ENCODE measurements at regions not wholly inside any gene's neighbourhood (a gene's known extent, or its start where the extent isn't known, plus 50 kb on each side); places are given as distances from the start of the nearest gene placed in this dataset.

- H3K4me1 ChIP-seq (ENCODE audit: control insufficient read depth, insufficient read depth, low read length) = no peaks in the 10 kb centered on the region
- intact Hi-C loops (cut with DNase I) = no loop called here
- no peak overlapping the region for H3K27ac ChIP-seq (ENCODE audit: low read length)
- H3K4me3 ChIP-seq (ENCODE audit: low read length) = no peak overlapping the region
- DNase-seq (peak; percentile 7 to 48 (median 38)), ATAC-seq (no peak)
- no peaks in the 10 kb centered on the region for H3K27me3 ChIP-seq (ENCODE audit: control insufficient read depth, insufficient read depth)
- WGBS = 84% methylated on average over 45 of the region's 45 CpGs
- no peaks in the 10 kb centered on the region for H3K9me3 ChIP-seq (ENCODE audit: control insufficient read depth, low read length)
Measured at GRCh38 chr4:1539859-1540600, 133.8 kb upstream of the NKX1-1 start.

GRCh38 chr4:1538941-1539772 is 132.9 kb upstream of the NKX1-1 start:
- H3K4me1 ChIP-seq (ENCODE audit: control insufficient read depth, insufficient read depth, low read length) = no peaks in the 10 kb centered on the region
- DNase-seq = peak; percentile 8 to 43 (median 38)
- 86% methylated on average over 23 of the region's 23 CpGs for WGBS

GRCh38 chr4:1538096-1538410 is 131.8 kb upstream of the NKX1-1 start:
- H3K9me3 ChIP-seq (ENCODE audit: control insufficient read depth, low read length) = no peaks in the 10 kb centered on the region
- H3K27ac ChIP-seq (ENCODE audit: low read length) = no peak overlapping the region
- intact Hi-C loops (cut with DNase I) = no loop called here
- DNase-seq (peak in 2 of 3 donors; percentile 8 to 38), ATAC-seq (no peak)
- H3K4me1 ChIP-seq (ENCODE audit: control insufficient read depth, insufficient read depth, low read length) = no peaks in the 10 kb centered on the region
- 59% methylated on average over 9 of the region's 9 CpGs for WGBS
- H3K4me3 ChIP-seq (ENCODE audit: low read length) = no peak overlapping the region
- no peaks in the 10 kb centered on the region for H3K27me3 ChIP-seq (ENCODE audit: control insufficient read depth, insufficient read depth)

More at GRCh38 chr4:1538941-1539772, 132.9 kb upstream of the NKX1-1 start:
- no peak for ATAC-seq
- no peak overlapping the region for H3K4me3 ChIP-seq (ENCODE audit: low read length)
- H3K9me3 ChIP-seq (ENCODE audit: control insufficient read depth, low read length) = no peaks in the 10 kb centered on the region
- no peaks in the 10 kb centered on the region for H3K27me3 ChIP-seq (ENCODE audit: control insufficient read depth, insufficient read depth)
- H3K27ac ChIP-seq (ENCODE audit: low read length) = no peak overlapping the region
- intact Hi-C loops (cut with DNase I) = no loop called here

- Histone ChIP-seq H3K9me3 (ENCODE audit: control insufficient read depth, low read length) (no peaks in the 10 kb centered on the region), H3K27me3 (ENCODE audit: control insufficient read depth, insufficient read depth) (no peaks in the 10 kb centered on the region), H3K4me1 (ENCODE audit: control insufficient read depth, insufficient read depth, low read length) (no peaks in the 10 kb centered on the region), H3K4me3 (ENCODE audit: low read length) (no peak overlapping the region), H3K27ac (ENCODE audit: low read length) (no peak overlapping the region)
- intact Hi-C loops (cut with DNase I) = no loop called here
- DNase-seq = no peak
- peak in 1 of 2 donors; percentile 6 for ATAC-seq
- 90% methylated on average over 11 of the region's 11 CpGs for WGBS
Measured at GRCh38 chr4:1537410-1538095, 131.3 kb upstream of the NKX1-1 start.

- DNase-seq = peak in 2 of 3 donors; percentile 4 to 18
- H3K27me3 ChIP-seq (ENCODE audit: control insufficient read depth, insufficient read depth) = no peaks in the 10 kb centered on the region
- no peak overlapping the region for H3K4me3 ChIP-seq (ENCODE audit: low read length)
- 90% methylated on average over 42 of the region's 42 CpGs for WGBS
- intact Hi-C loops (cut with DNase I) = no loop called here
- no peak for ATAC-seq
- no peaks in the 10 kb centered on the region for H3K4me1 ChIP-seq (ENCODE audit: control insufficient read depth, insufficient read depth, low read length)
- H3K9me3 ChIP-seq (ENCODE audit: control insufficient read depth, low read length) = no peaks in the 10 kb centered on the region
- no peak overlapping the region for H3K27ac ChIP-seq (ENCODE audit: low read length)
Measured at GRCh38 chr4:1536579-1537409, 130.6 kb upstream of the NKX1-1 start.

GRCh38 chr4:1535926-1536578 is 129.8 kb upstream of the NKX1-1 start:
- 87% methylated on average over 31 of the region's 31 CpGs for WGBS
- no peaks in the 10 kb centered on the region for H3K27me3 ChIP-seq (ENCODE audit: control insufficient read depth, insufficient read depth)

GRCh38 chr4:1534876-1535526 is 128.8 kb upstream of the NKX1-1 start:
- intact Hi-C loops (cut with DNase I) = no loop called here
- H3K27me3 ChIP-seq (ENCODE audit: control insufficient read depth, insufficient read depth) = no peaks in the 10 kb centered on the region
- no peak overlapping the region for H3K27ac ChIP-seq (ENCODE audit: low read length)
- 93% methylated on average over 30 of the region's 30 CpGs for WGBS
- no peak for ATAC-seq
- no peak for DNase-seq
- H3K9me3 ChIP-seq (ENCODE audit: control insufficient read depth, low read length) = no peaks in the 10 kb centered on the region
- no peak overlapping the region for H3K4me3 ChIP-seq (ENCODE audit: low read length)
- no peaks in the 10 kb centered on the region for H3K4me1 ChIP-seq (ENCODE audit: control insufficient read depth, insufficient read depth, low read length)

More at GRCh38 chr4:1535926-1536578, 129.8 kb upstream of the NKX1-1 start:
- Histone ChIP-seq H3K4me1 (ENCODE audit: control insufficient read depth, insufficient read depth, low read length) (no peaks in the 10 kb centered on the region), H3K4me3 (ENCODE audit: low read length) (no peak overlapping the region), H3K27ac (ENCODE audit: low read length) (no peak overlapping the region), H3K9me3 (ENCODE audit: control insufficient read depth, low read length) (no peaks in the 10 kb centered on the region)
- DNase-seq (peak in 2 of 3 donors; percentile 7 to 48), ATAC-seq (no peak)
- intact Hi-C loops (cut with DNase I) = no loop called here

- no peak for ATAC-seq
- no peak overlapping the region for H3K27ac ChIP-seq (ENCODE audit: low read length)
- intact Hi-C loops (cut with DNase I) = no loop called here
- no peaks in the 10 kb centered on the region for H3K4me1 ChIP-seq (ENCODE audit: control insufficient read depth, insufficient read depth, low read length)
- H3K4me3 ChIP-seq (ENCODE audit: low read length) = no peak overlapping the region
- WGBS = 80% methylated on average over 18 of the region's 18 CpGs
- DNase-seq = peak in 1 of 3 donors; percentile 3
- no peaks in the 10 kb centered on the region for H3K9me3 ChIP-seq (ENCODE audit: control insufficient read depth, low read length)
- H3K27me3 ChIP-seq (ENCODE audit: control insufficient read depth, insufficient read depth) = no peaks in the 10 kb centered on the region
Measured at GRCh38 chr4:1534095-1534872, 128.0 kb upstream of the NKX1-1 start.

GRCh38 chr4:1533501-1534064 is 127.3 kb upstream of the NKX1-1 start:
- intact Hi-C loops (cut with DNase I) = no loop called here
- no peak for ATAC-seq
- 64% methylated on average over 36 of the region's 36 CpGs for WGBS
- Histone ChIP-seq H3K27ac (ENCODE audit: low read length) (no peak overlapping the region), H3K4me1 (ENCODE audit: control insufficient read depth, insufficient read depth, low read length) (no peaks in the 10 kb centered on the region), H3K4me3 (ENCODE audit: low read length) (no peak overlapping the region), H3K9me3 (ENCODE audit: control insufficient read depth, low read length) (no peaks in the 10 kb centered on the region), H3K27me3 (ENCODE audit: control insufficient read depth, insufficient read depth) (no peaks in the 10 kb centered on the region)
- DNase-seq = peak in 2 of 3 donors; percentile 5 to 35

Measured in right cardiac atrium (tissue), 5 donors.